GM21528 (cell line): ENCODE measurements at regions not wholly inside any gene's neighbourhood (a gene's known extent, or its start where the extent isn't known, plus 50 kb on each side); places are given as distances from the start of the nearest gene placed in this dataset.

Experiments
- ATAC-seq: cut with Tn5 transposase; IDR thresholded peaks from one replicate; pipeline ENCODE4 v1.9.1; 2021; ENCODE audit warnings: mild to moderate bottlenecking, moderate library complexity; ENCODE audit not compliant: unreplicated experiment, low FRiP score

GRCh38 chr3:106862067-106862466, 515.2 kb upstream of the CCDC54 start:
- no peak for ATAC-seq

GRCh38 chr3:106877627-106878026, 499.6 kb upstream of the CCDC54 start:
- no peak for ATAC-seq

- no peak for ATAC-seq
Measured at GRCh38 chr3:106880206-106880605, 497.0 kb upstream of the CCDC54 start.

- no peak for ATAC-seq
Measured at GRCh38 chr3:106881186-106881585, 496.1 kb upstream of the CCDC54 start.

- no peak for ATAC-seq
Measured at GRCh38 chr3:106882297-106882696, 494.9 kb upstream of the CCDC54 start.

GRCh38 chr3:106906074-106906473, 471.2 kb upstream of the CCDC54 start:
- no peak for ATAC-seq

- no peak for ATAC-seq
Measured at GRCh38 chr3:106908181-106908938, 468.9 kb upstream of the CCDC54 start.

GRCh38 chr3:106913111-106913698, 464.0 kb upstream of the CCDC54 start:
- ATAC-seq = no peak

- no peak for ATAC-seq
Measured at GRCh38 chr3:106913966-106914365, 463.3 kb upstream of the CCDC54 start.

GRCh38 chr3:106920609-106921008, 456.6 kb upstream of the CCDC54 start:
- ATAC-seq = no peak

GRCh38 chr3:106929081-106929480, 448.2 kb upstream of the CCDC54 start:
- ATAC-seq = no peak

- ATAC-seq = no peak
Measured at GRCh38 chr3:106930086-106930485, 447.2 kb upstream of the CCDC54 start.

GRCh38 chr3:106931904-106932303, 445.3 kb upstream of the CCDC54 start:
- ATAC-seq = no peak

GRCh38 chr3:106936337-106936736, 440.9 kb upstream of the CCDC54 start:
- no peak for ATAC-seq

GRCh38 chr3:106942051-106942450, 435.2 kb upstream of the CCDC54 start:
- ATAC-seq = no peak

- no peak for ATAC-seq
Measured at GRCh38 chr3:106943071-106943470, 434.2 kb upstream of the CCDC54 start.

GRCh38 chr3:106945435-106945834, 431.8 kb upstream of the CCDC54 start:
- ATAC-seq = no peak

- no peak for ATAC-seq
Measured at GRCh38 chr3:106946866-106947265, 430.4 kb upstream of the CCDC54 start.

- no peak for ATAC-seq
Measured at GRCh38 chr3:106957029-106957428, 420.2 kb upstream of the CCDC54 start.

- ATAC-seq = no peak
Measured at GRCh38 chr3:106962993-106963392, 414.2 kb upstream of the CCDC54 start.

- no peak for ATAC-seq
Measured at GRCh38 chr3:106963442-106963841, 413.8 kb upstream of the CCDC54 start.

GRCh38 chr3:106965307-106965706, 411.9 kb upstream of the CCDC54 start:
- no peak for ATAC-seq
